Coronary artery (tissue), 2 donors: ENCODE measurements at regions not wholly inside any gene's neighbourhood (a gene's known extent, or its start where the extent isn't known, plus 50 kb on each side); places are given as distances from the start of the nearest gene placed in this dataset.

Experiments
- DNase-seq: peaks from one replicate; pipeline ENCODE4 v3.0.0-alpha.2; 2017; ENCODE audit warnings: low spot score
- H3K27ac ChIP-seq, 2 donors: fragments of 200-600 bp; sonication (generic); one replicate each; pipeline ENCODE4 v1.5.1; 2016 to 2019
- H3K4me3 ChIP-seq: fragments of 200-600 bp; sonication (generic); 2 replicates; pipeline ENCODE4 v1.5.1; 2016; ENCODE audit warnings: mild to moderate bottlenecking, moderate library complexity
- TF ChIP-seq, protein P1 (sequence below): fragments of 200-600 bp; sonication (generic); IDR thresholded peaks from one replicate; pipeline ENCODE4 v1.5.1; 2019; ENCODE audit warnings: antibody characterized with exemption

- DNase-seq: no peak
- TF ChIP-seq, protein P1, sequence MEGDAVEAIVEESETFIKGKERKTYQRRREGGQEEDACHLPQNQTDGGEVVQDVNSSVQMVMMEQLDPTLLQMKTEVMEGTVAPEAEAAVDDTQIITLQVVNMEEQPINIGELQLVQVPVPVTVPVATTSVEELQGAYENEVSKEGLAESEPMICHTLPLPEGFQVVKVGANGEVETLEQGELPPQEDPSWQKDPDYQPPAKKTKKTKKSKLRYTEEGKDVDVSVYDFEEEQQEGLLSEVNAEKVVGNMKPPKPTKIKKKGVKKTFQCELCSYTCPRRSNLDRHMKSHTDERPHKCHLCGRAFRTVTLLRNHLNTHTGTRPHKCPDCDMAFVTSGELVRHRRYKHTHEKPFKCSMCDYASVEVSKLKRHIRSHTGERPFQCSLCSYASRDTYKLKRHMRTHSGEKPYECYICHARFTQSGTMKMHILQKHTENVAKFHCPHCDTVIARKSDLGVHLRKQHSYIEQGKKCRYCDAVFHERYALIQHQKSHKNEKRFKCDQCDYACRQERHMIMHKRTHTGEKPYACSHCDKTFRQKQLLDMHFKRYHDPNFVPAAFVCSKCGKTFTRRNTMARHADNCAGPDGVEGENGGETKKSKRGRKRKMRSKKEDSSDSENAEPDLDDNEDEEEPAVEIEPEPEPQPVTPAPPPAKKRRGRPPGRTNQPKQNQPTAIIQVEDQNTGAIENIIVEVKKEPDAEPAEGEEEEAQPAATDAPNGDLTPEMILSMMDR: no peak
- Histone ChIP-seq H3K27ac (no peak overlapping the region), H3K4me3 (no peak overlapping the region)
These were observed 583.5 kb upstream of the FAT1 start for GRCh38 chr4:187307131-187307530.

- TF ChIP-seq, protein P1: no peak
- Histone ChIP-seq H3K4me3 (no peak overlapping the region), H3K27ac (no peak overlapping the region)
- DNase-seq: no peak
These were observed 585.8 kb upstream of the FAT1 start for GRCh38 chr4:187309456-187309855.

- TF ChIP-seq, protein P1: no peak
- Histone ChIP-seq H3K27ac (no peak overlapping the region), H3K4me3 (no peak overlapping the region)
- DNase-seq: no peak
These were observed 588.6 kb upstream of the FAT1 start for GRCh38 chr4:187312299-187312698.

GRCh38 chr4:187317799-187318198, 594.1 kb upstream of the FAT1 start:
- H3K27ac ChIP-seq: no peak overlapping the region
- no peak for DNase-seq
- TF ChIP-seq, protein P1: no peak
- no peak overlapping the region for H3K4me3 ChIP-seq

GRCh38 chr4:187321711-187322110, 598.1 kb upstream of the FAT1 start:
- Histone ChIP-seq H3K4me3 (no peak overlapping the region), H3K27ac (no peak overlapping the region)
- TF ChIP-seq, protein P1: no peak
- DNase-seq: no peak

GRCh38 chr4:187332141-187332540, 608.5 kb upstream of the FAT1 start:
- Histone ChIP-seq H3K4me3 (no peak overlapping the region), H3K27ac (no peak overlapping the region)
- DNase-seq: no peak
- TF ChIP-seq, protein P1: no peak

DNA sequence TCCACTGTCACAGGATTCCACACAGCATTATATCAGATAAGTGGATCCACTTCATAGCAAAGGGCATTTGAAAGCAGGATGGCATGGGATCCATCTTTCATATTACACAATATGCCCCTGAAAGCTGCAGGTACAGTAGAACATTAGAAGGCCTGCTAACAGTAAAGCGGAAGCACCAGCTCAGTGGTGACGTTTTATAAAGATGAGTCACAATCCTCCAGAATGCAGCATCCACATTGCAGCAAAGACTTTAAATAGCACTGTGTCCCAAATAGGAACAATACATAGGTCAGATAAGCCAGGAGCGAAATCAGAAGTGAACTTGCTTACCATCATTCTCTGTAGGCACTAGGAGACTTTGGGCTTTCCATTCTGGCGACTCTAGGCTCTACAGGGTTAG, 609.5 kb upstream of the FAT1 start:
- TF ChIP-seq, protein P1: no peak
- no peak overlapping the region for H3K4me3 ChIP-seq
- H3K27ac ChIP-seq: no peak overlapping the region
- DNase-seq: no peak
